ENCODE measurements at regions not wholly inside any gene's neighbourhood (a gene's known extent, or its start where the extent isn't known, plus 50 kb on each side); places are given as distances from the start of the nearest gene placed in this dataset.

- DNase-seq (ENCODE audit: low spot score) = no peak
- no peak for TF ChIP-seq CTCF (IDR thresholded peaks at IDR 0.05)
- ATAC-seq (ENCODE audit: low FRiP score) = no peak
Measured at GRCh38 chr2:33678436-33678835, 79.3 kb upstream of the FAM98A start.

- ATAC-seq (ENCODE audit: low FRiP score) = no peak
- no peak for DNase-seq (ENCODE audit: low spot score)
- TF ChIP-seq CTCF (IDR thresholded peaks at IDR 0.05) = no peak
Measured at GRCh38 chr2:33673937-33674336, 74.8 kb upstream of the FAM98A start.

- no peak for TF ChIP-seq CTCF (IDR thresholded peaks at IDR 0.05)
- DNase-seq (ENCODE audit: low spot score) (no peak), ATAC-seq (ENCODE audit: low FRiP score) (no peak)
Measured at GRCh38 chr2:33672896-33673295, 73.8 kb upstream of the FAM98A start.

- ATAC-seq (ENCODE audit: low FRiP score) = no peak
- no peak for DNase-seq (ENCODE audit: low spot score)
- no peak for TF ChIP-seq CTCF (IDR thresholded peaks at IDR 0.05)
Measured at GRCh38 chr2:33672389-33672788, 73.3 kb upstream of the FAM98A start.

- ATAC-seq (ENCODE audit: low FRiP score) (no peak), DNase-seq (ENCODE audit: low spot score) (no peak)
- no peak for TF ChIP-seq CTCF (IDR thresholded peaks at IDR 0.05)
Measured at GRCh38 chr2:33671198-33671597, 72.1 kb upstream of the FAM98A start.

- no peak for DNase-seq (ENCODE audit: low spot score)
- TF ChIP-seq CTCF (IDR thresholded peaks at IDR 0.05) = no peak
- no peak for ATAC-seq (ENCODE audit: low FRiP score)
Measured at GRCh38 chr2:33670392-33670937, 71.4 kb upstream of the FAM98A start.

- TF ChIP-seq CTCF (IDR thresholded peaks at IDR 0.05) = no peak
- ATAC-seq (ENCODE audit: low FRiP score) (no peak), DNase-seq (ENCODE audit: low spot score) (no peak)
Measured at GRCh38 chr2:33666879-33667278, 67.8 kb upstream of the FAM98A start.

Measured in omental fat pad (tissue), 3 donors.